Hepatocyte (in vitro differentiated cells): ENCODE measurements at regions not wholly inside any gene's neighbourhood (a gene's known extent, or its start where the extent isn't known, plus 50 kb on each side); places are given as distances from the start of the nearest gene placed in this dataset.

Experiments used
- DNase-seq: peaks from one replicate; pipeline ENCODE4 v3.0.0-alpha.2; 2016; ENCODE audit warnings: low spot score
- H2AFZ ChIP-seq: fragments of 200-600 bp; sonication (generic); 2 replicates; pipeline ENCODE4 v1.6.0; 2016; ENCODE audit warnings: antibody characterized with exemption, mild to moderate bottlenecking
- H3K27ac ChIP-seq: fragments of 200-600 bp; sonication (generic); 2 replicates; pipeline ENCODE4 v1.5.1; 2016; ENCODE audit warnings: mild to moderate bottlenecking
- H3K27me3 ChIP-seq: fragments of 200-600 bp; sonication (generic); 2 replicates; pipeline ENCODE4 v1.6.1; 2016
- H3K36me3 ChIP-seq: fragments of 200-600 bp; sonication (generic); replicated peaks from 2 replicates; pipeline ENCODE4 v1.5.1; 2016; ENCODE audit warnings: low read depth; ENCODE audit not compliant: insufficient read depth
- H3K4me1 ChIP-seq: fragments of 200-600 bp; sonication (generic); 2 replicates; pipeline ENCODE4 v1.5.1; 2016; ENCODE audit warnings: mild to moderate bottlenecking, moderate library complexity; ENCODE audit not compliant: insufficient read depth
- H3K4me2 ChIP-seq: fragments of 200-600 bp; sonication (generic); 2 replicates; pipeline ENCODE4 v1.6.0; 2016
- H3K4me3 ChIP-seq: fragments of 200-600 bp; sonication (generic); 2 replicates; pipeline ENCODE4 v1.5.1; 2016; ENCODE audit warnings: mild to moderate bottlenecking
- H3K79me2 ChIP-seq: fragments of 200-600 bp; sonication (generic); 2 replicates; pipeline ENCODE4 v1.6.0; 2017; ENCODE audit warnings: mild to moderate bottlenecking
- H3K9me2 ChIP-seq: fragments of 200-600 bp; sonication (generic); replicated peaks from 2 replicates; pipeline ENCODE4 v1.6.0; 2017; ENCODE audit warnings: mild to moderate bottlenecking; ENCODE audit not compliant: insufficient read depth
- H3K9me3 ChIP-seq: fragments of 200-600 bp; sonication (generic); 2 replicates; pipeline ENCODE4 v1.5.1; 2016; ENCODE audit warnings: low read depth, mild to moderate bottlenecking
- H4K20me1 ChIP-seq: fragments of 200-600 bp; sonication (generic); 2 replicates; pipeline ENCODE4 v1.6.0; 2016; ENCODE audit warnings: mild to moderate bottlenecking; ENCODE audit not compliant: insufficient read depth, poor library complexity, severe bottlenecking
- CTCF ChIP-seq: fragments of 200-600 bp; sonication (generic); IDR thresholded peaks from 2 replicates; pipeline ENCODE4 v1.5.1; 2016; ENCODE audit warnings: antibody characterized with exemption, mild to moderate bottlenecking; ENCODE audit not compliant: poor library complexity
- EZH2 ChIP-seq: fragments of 200-600 bp; sonication (generic); IDR thresholded peaks from 2 replicates; pipeline ENCODE4 v1.6.1; 2016; ENCODE audit warnings: antibody characterized with exemption, mild to moderate bottlenecking, borderline replicate concordance
- EZH2phosphoT487 ChIP-seq: fragments of 200-600 bp; sonication (generic); IDR thresholded peaks from one replicate; pipeline ENCODE4 v1.6.1; 2018; ENCODE audit warnings: antibody characterized with exemption, mild to moderate bottlenecking, low read depth, moderate library complexity; ENCODE audit not compliant: unreplicated experiment, severe bottlenecking
- WGBS: methylation state at CpG from one replicate; pipeline ENCODE4 v1.1.6; 2016; ENCODE audit warnings: low lambda C conversion rate; ENCODE audit errors: missing lambda C conversion rate; 5-methylcytosine and 5-hydroxymethylcytosine counted together

- DNase-seq = peak; percentile 35
- WGBS = 55% methylated on average over 3 of the region's 3 CpGs
These were observed 440.4 kb upstream of the CDH20 start for GRCh38 chr18:60892855-60893254.

DNA sequence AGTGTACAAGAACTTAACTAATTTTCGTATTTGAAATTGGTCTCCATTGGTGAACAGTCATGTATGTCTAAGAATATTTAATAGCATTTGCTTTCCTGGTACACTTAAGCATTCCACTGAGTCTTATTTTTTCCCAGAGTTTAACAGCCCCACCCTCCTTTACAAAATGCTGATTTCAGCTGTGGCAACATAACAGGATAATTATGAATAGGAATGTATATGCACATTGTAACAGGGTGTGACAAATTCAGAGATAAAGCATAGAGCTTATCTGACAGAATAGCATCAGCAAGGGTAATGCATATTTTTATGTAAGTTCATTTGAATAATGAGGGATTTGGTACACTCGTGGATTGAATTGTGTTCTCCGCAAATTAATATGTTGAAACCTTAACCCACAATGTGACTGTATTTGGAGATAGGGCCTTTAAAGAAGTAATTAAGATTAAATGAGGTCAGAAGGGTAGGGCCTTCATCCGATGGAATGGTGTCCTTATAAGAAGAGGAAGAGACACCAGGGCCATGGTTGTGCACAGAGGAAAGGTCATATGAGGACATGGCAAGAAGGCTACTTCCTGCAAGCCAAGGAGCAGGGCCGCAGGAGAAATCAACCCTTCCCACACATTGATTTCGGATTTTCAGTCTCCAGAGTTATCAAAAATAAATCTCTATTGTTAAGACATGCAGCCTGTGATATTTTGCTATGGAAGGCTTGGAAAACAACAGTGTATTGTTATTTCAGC is 439.7 kb upstream of the CDH20 start:
- no peaks in the 10 kb centered on the region for H3K79me2 ChIP-seq
- H3K4me3 ChIP-seq = no peak overlapping the region
- DNase-seq = no peak
- TF ChIP-seq EZH2phosphoT487 (no peak), CTCF (no peak), EZH2 (no peak)
- 86% methylated on average over 6 of the region's 6 CpGs for WGBS
- H3K4me2 ChIP-seq = no peak overlapping the region
- H3K9me3 ChIP-seq = no peaks in the 10 kb centered on the region
- no peaks in the 10 kb centered on the region for H4K20me1 ChIP-seq
- H3K27me3 ChIP-seq = no peaks in the 10 kb centered on the region
- H2AFZ ChIP-seq = no peak overlapping the region
- no peaks in the 10 kb centered on the region for H3K9me2 ChIP-seq
- peak overlapping the region; percentile 28 for H3K27ac ChIP-seq
- no peaks in the 10 kb centered on the region for H3K4me1 ChIP-seq
- H3K36me3 ChIP-seq = no peaks in the 10 kb centered on the region

More at GRCh38 chr18:60892855-60893254, 440.4 kb upstream of the CDH20 start:
- Histone ChIP-seq H3K4me1 (no peaks in the 10 kb centered on the region), H3K36me3 (no peaks in the 10 kb centered on the region), H2AFZ (no peak overlapping the region), H3K4me3 (no peak overlapping the region), H3K9me2 (no peaks in the 10 kb centered on the region), H3K27me3 (no peaks in the 10 kb centered on the region), H3K4me2 (no peak overlapping the region), H3K79me2 (no peaks in the 10 kb centered on the region), H4K20me1 (no peaks in the 10 kb centered on the region), H3K9me3 (no peaks in the 10 kb centered on the region), H3K27ac (peak overlapping the region; percentile 28)
- TF ChIP-seq EZH2 = no peak
- no peak for TF ChIP-seq EZH2phosphoT487
- TF ChIP-seq CTCF = no peak

DNA sequence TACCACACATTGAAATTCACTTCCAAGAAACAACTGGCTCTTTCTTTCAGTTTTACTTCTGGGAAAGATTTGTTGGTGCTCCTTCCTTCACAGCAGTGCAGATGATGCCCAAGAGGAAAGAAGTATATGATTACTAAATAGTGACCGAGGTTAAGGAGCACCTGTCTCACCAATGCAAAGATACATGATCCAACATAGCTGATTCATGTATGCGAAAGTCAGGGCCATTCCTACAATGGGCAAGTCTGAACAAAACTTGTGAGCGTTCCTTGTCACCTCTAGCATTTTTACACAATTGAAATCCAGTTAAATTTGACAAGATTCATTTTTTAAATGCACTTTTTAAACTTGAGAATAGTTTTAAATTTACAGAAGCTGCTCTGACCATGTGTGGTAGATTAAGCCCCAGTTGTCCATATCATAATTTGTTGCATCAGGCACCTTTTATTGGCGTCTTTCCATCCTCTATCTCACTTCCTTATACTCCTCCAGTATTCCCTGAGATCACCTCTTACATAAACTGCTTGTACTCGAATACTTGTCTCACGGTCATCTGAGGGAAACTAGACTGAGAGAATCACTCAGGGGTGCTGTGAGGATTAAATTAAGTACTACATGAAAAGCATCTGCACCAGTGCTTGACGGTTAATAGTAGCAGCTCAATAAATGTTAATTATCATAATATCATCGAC is 438.8 kb upstream of the CDH20 start:
- H3K9me2 ChIP-seq = no peaks in the 10 kb centered on the region
- no peak overlapping the region for H2AFZ ChIP-seq
- H3K9me3 ChIP-seq = no peaks in the 10 kb centered on the region
- no peak overlapping the region for H3K4me3 ChIP-seq
- no peaks in the 10 kb centered on the region for H3K79me2 ChIP-seq
- no peaks in the 10 kb centered on the region for H3K36me3 ChIP-seq
- no peaks in the 10 kb centered on the region for H3K27me3 ChIP-seq
- H3K4me2 ChIP-seq = no peak overlapping the region
- 90% methylated on average over 8 of the region's 8 CpGs for WGBS
- H3K4me1 ChIP-seq = no peaks in the 10 kb centered on the region
- no peak overlapping the region for H3K27ac ChIP-seq
- DNase-seq = no peak
- no peak for TF ChIP-seq EZH2phosphoT487
- no peaks in the 10 kb centered on the region for H4K20me1 ChIP-seq

- no peak overlapping the region for H2AFZ ChIP-seq
- WGBS = 52% methylated on average over 3 of the region's 3 CpGs
- H3K4me3 ChIP-seq = no peak overlapping the region
- no peaks in the 10 kb centered on the region for H3K36me3 ChIP-seq
- H3K27me3 ChIP-seq = no peaks in the 10 kb centered on the region
- H3K4me2 ChIP-seq = no peak overlapping the region
- no peak for DNase-seq
- H4K20me1 ChIP-seq = no peaks in the 10 kb centered on the region
- TF ChIP-seq EZH2phosphoT487 (no peak), CTCF (no peak), EZH2 (no peak)
- no peaks in the 10 kb centered on the region for H3K9me2 ChIP-seq
- no peaks in the 10 kb centered on the region for H3K9me3 ChIP-seq
- no peak overlapping the region for H3K27ac ChIP-seq
- no peaks in the 10 kb centered on the region for H3K4me1 ChIP-seq
- H3K79me2 ChIP-seq = no peaks in the 10 kb centered on the region
These were observed 438.0 kb upstream of the CDH20 start for GRCh38 chr18:60895181-60895580.
